SK-N-SH treated with all-trans-retinoic acid at 6 μM for 48 hours (cell line): ENCODE measurements at regions not wholly inside any gene's neighbourhood (a gene's known extent, or its start where the extent isn't known, plus 50 kb on each side); places are given as distances from the start of the nearest gene placed in this dataset.
"Not testable (repeated sequence)": the region's sequence is repeated elsewhere in the genome, so short reads cannot be mapped to it uniquely, and the experiment has no call there.

Source experiments
- ZC3H10 ChIP-seq: fragments of 250-450 bp; sonication (Bioruptor Pico); IDR thresholded peaks from 2 replicates; pipeline ENCODE4 v1.5.1; 2021; ENCODE audit warnings: mild to moderate bottlenecking, moderate library complexity
- ZFP3 ChIP-seq: fragments of 250-450 bp; sonication (Bioruptor Pico); IDR thresholded peaks from 2 replicates; pipeline ENCODE4 v1.5.0; 2020; ENCODE audit warnings: mild to moderate bottlenecking, moderate library complexity

- not testable (repeated sequence) for TF ChIP-seq ZFP3, ZC3H10 (CRISPR knock-in tag)
These were observed 56.7 kb upstream of the GOLGA8R start for GRCh38 chr15:30470601-30471365.
